Pancreas (tissue), 10 donors: ENCODE measurements at regions not wholly inside any gene's neighbourhood (a gene's known extent, or its start where the extent isn't known, plus 50 kb on each side); places are given as distances from the start of the nearest gene placed in this dataset.

ENCODE experiments used
- ATAC-seq, 4 donors: fragments of 200-7000 bp; cut with Tn5 transposase; one replicate each; pipeline versions ENCODE4 v1.8.0 to v1.9.1; 2020; ENCODE audit warnings: mild to moderate bottlenecking in 4 of 4, moderate library complexity in 4 of 4
- DNase-seq, 6 donors: peaks; one replicate each; pipeline ENCODE4 v3.0.0-alpha.2; 2020
- FAIRE-seq: peaks from 2 replicates; lab custom pipeline; 2012; peaks lifted over from hg19 to GRCh38; lab: Jason Lieb, UNC
- H3K27ac ChIP-seq, 4 donors: fragments of 200-600 bp; sonication (generic); 1 replicate in 3 of 4; 2 replicates in 1 of 4; pipeline versions ENCODE4 v1.5.0 to v1.8.0; 2020
- H3K27me3 ChIP-seq, 4 donors: fragments of 200-600 bp; one replicate each; pipeline ENCODE4 v1.8.0; 2021
- H3K36me3 ChIP-seq, 3 donors: fragments of 200-600 bp; sonication (generic) in 1 of 3; one replicate each; pipeline versions ENCODE4 v1.5.0 to v1.8.0; 2020 to 2021
- H3K4me1 ChIP-seq, 3 donors: fragments of 200-600 bp; one replicate each; pipeline ENCODE4 v1.8.0; 2021
- H3K4me3 ChIP-seq, 4 donors: fragments of 200-600 bp; sonication (generic) in 2 of 4; one replicate each; pipeline versions ENCODE4 v1.5.0 to v1.8.0; 2020 to 2021
- H3K9me3 ChIP-seq, 4 donors: fragments of 200-600 bp; one replicate each; pipeline ENCODE4 v1.8.0; 2021
- CTCF ChIP-seq, 4 donors: fragments of 200-600 bp; sonication (generic) in 3 of 4; IDR thresholded peaks; one replicate each; pipeline versions ENCODE4 v1.5.0 to v1.8.0; 2021; ENCODE audit warnings: antibody characterized with exemption in 4 of 4
- WGBS, 2 donors: extraction: QIAGEN DNeasy Blood & Tissue Kit; methylation state at CpG; one replicate each; pipeline ENCODE4 v1.1.7; 2013; 5-methylcytosine and 5-hydroxymethylcytosine counted together
- intact Hi-C, 3 donors: fragments of 100-400 bp; cut with DNase I; formaldehyde crosslinking; loops; one replicate each; pipeline versions ENCODE4 v1.11.1 to v1.14.2; 2022
- donor health status: healthy with polysubstance abuse.
- donor health status: DM: no; HTN: no; CAD: no; lungs with moderate emphysema.
- donor health status: DM: no; HTN: no; CAD: no.
- donor health status: control.
- donor health status: control.
- donor health status: Bipolar disorder and iron deficiency.
- donor health status: DM: yes; HTN: yes; CAD: no.
- donor health status: DM: no; HTN: no; CAD: no.
- donor health status: DM: no; HTN: no; CAD: no.
- donor health status: DM: yes; HTN: yes; CAD: no.

GRCh38 chr11:106420048-106420665 lies 342.7 kb downstream of the AASDHPPT start:
- ATAC-seq = no peak
- H3K4me1 ChIP-seq = no peaks in the 10 kb centered on the region
- 53 to 69% methylated on average over 2 of the region's 2 CpGs for WGBS, 2 donors
- DNase-seq = no peak
- intact Hi-C loops = no loop called here
- H3K27me3 ChIP-seq = no peaks in the 10 kb centered on the region
- H3K4me3 ChIP-seq = no peak overlapping the region
- H3K36me3 ChIP-seq = no peaks in the 10 kb centered on the region
- no peak for FAIRE-seq
- no peaks in the 10 kb centered on the region for H3K9me3 ChIP-seq
- H3K27ac ChIP-seq = no peak overlapping the region
- TF ChIP-seq CTCF (IDR thresholded peaks at IDR 0.05) = no peak

GRCh38 chr11:106420686-106421085 lies 343.2 kb downstream of the AASDHPPT start:
- H3K4me3 ChIP-seq = no peak overlapping the region
- ATAC-seq = no peak
- intact Hi-C loops = no loop called here
- H3K27ac ChIP-seq = no peak overlapping the region
- no peaks in the 10 kb centered on the region for H3K27me3 ChIP-seq
- no peaks in the 10 kb centered on the region for H3K36me3 ChIP-seq
- no peak for FAIRE-seq
- no peak for TF ChIP-seq CTCF (IDR thresholded peaks at IDR 0.05)
- no peak for DNase-seq
- H3K9me3 ChIP-seq = no peaks in the 10 kb centered on the region
- no peaks in the 10 kb centered on the region for H3K4me1 ChIP-seq

- intact Hi-C loops = no loop called here
- Histone ChIP-seq H3K36me3 (no peaks in the 10 kb centered on the region), H3K4me3 (no peak overlapping the region), H3K4me1 (no peaks in the 10 kb centered on the region), H3K9me3 (no peaks in the 10 kb centered on the region), H3K27ac (no peak overlapping the region), H3K27me3 (no peaks in the 10 kb centered on the region)
- WGBS, 2 donors = 36 to 61% methylated on average over 1 of the region's 1 CpG
- no peak for TF ChIP-seq CTCF (IDR thresholded peaks at IDR 0.05)
- ATAC-seq (no peak), DNase-seq (no peak), FAIRE-seq (no peak)
Measured at GRCh38 chr11:106421676-106422292, 344.3 kb downstream of the AASDHPPT start.

- 71 to 73% methylated on average over 3 of the region's 3 CpGs for WGBS, 2 donors
- ATAC-seq = peak in 3 of 4 donors; percentile 55 to 67 (median 56)
- Histone ChIP-seq H3K9me3 (no peaks in the 10 kb centered on the region), H3K4me3 (no peak overlapping the region), H3K4me1 (no peaks in the 10 kb centered on the region), H3K36me3 (no peaks in the 10 kb centered on the region), H3K27ac (peak overlapping the region in 1 of 4 donors; percentile 34), H3K27me3 (no peaks in the 10 kb centered on the region)
- intact Hi-C loops = no loop called here
- no peak for TF ChIP-seq CTCF (IDR thresholded peaks at IDR 0.05)
- FAIRE-seq = no peak
- no peak for DNase-seq
Measured at GRCh38 chr11:106422583-106422982, 345.1 kb downstream of the AASDHPPT start.

GRCh38 chr11:106424111-106424510 lies 346.6 kb downstream of the AASDHPPT start:
- FAIRE-seq = no peak

More at GRCh38 chr11:106424111-106424510, 346.6 kb downstream of the AASDHPPT start:
- ATAC-seq (no peak), DNase-seq (no peak)
- Histone ChIP-seq H3K4me1 (no peaks in the 10 kb centered on the region), H3K36me3 (no peaks in the 10 kb centered on the region), H3K27ac (no peak overlapping the region), H3K4me3 (no peak overlapping the region), H3K9me3 (no peaks in the 10 kb centered on the region), H3K27me3 (no peaks in the 10 kb centered on the region)
- intact Hi-C loops = no loop called here
- no peak for TF ChIP-seq CTCF (IDR thresholded peaks at IDR 0.05)
- 84 to 94% methylated on average over 3 of the region's 3 CpGs for WGBS, 2 donors
